Small intestine (tissue), 7 donors: ENCODE measurements at regions not wholly inside any gene's neighbourhood (a gene's known extent, or its start where the extent isn't known, plus 50 kb on each side); places are given as distances from the start of the nearest gene placed in this dataset.

Source experiments
- DNase-seq, 2 donors: peaks; one replicate each; pipeline versions ENCODE4 v3.0.0 to v3.0.0-alpha.2; 2013
- FAIRE-seq: peaks from 2 replicates; lab custom pipeline; 2012; peaks lifted over from hg19 to GRCh38; lab: Jason Lieb, UNC
- H3K27ac ChIP-seq, 3 donors: one replicate each; pipeline ENCODE4 v1.5.1; 2013; ENCODE audit warnings: low read length in 2 of 3, mild to moderate bottlenecking in 2 of 3, control low read depth in 1 of 3, inconsistent platforms in 1 of 3, low read depth in 1 of 3, moderate library complexity in 1 of 3
- H3K27me3 ChIP-seq, 3 donors: one replicate each; pipeline ENCODE4 v1.6.1; 2013; ENCODE audit warnings: low read length in 3 of 3, inconsistent platforms in 1 of 3; ENCODE audit not compliant: control insufficient read depth in 3 of 3, insufficient read depth in 3 of 3
- H3K36me3 ChIP-seq, 3 donors: one replicate each; pipeline ENCODE4 v1.6.1; 2013; ENCODE audit warnings: low read length in 3 of 3, inconsistent platforms in 1 of 3, low read depth in 1 of 3, mild to moderate bottlenecking in 1 of 3, moderate library complexity in 1 of 3; ENCODE audit not compliant: control insufficient read depth in 3 of 3, insufficient read depth in 2 of 3
- H3K4me1 ChIP-seq, 3 donors: one replicate each; pipeline ENCODE4 v1.6.1; 2013; ENCODE audit warnings: low read length in 2 of 3, inconsistent platforms in 1 of 3, low read depth in 1 of 3, mild to moderate bottlenecking in 1 of 3, moderate library complexity in 1 of 3; ENCODE audit not compliant: control insufficient read depth in 3 of 3, insufficient read depth in 2 of 3
- H3K4me3 ChIP-seq, 3 donors: one replicate each; pipeline ENCODE4 v1.5.1; 2013; ENCODE audit warnings: low read length in 3 of 3, control low read depth in 1 of 3, inconsistent platforms in 1 of 3, low read depth in 1 of 3, mild to moderate bottlenecking in 1 of 3, moderate library complexity in 1 of 3
- H3K9me3 ChIP-seq, 2 donors: one replicate each; pipeline ENCODE4 v1.6.1; 2013; ENCODE audit warnings: low read depth in 1 of 2, low read length in 1 of 2; ENCODE audit not compliant: control insufficient read depth in 2 of 2, insufficient read depth in 1 of 2
- WGBS, 3 donors: extraction: QIAGEN DNeasy Blood & Tissue Kit; methylation state at CpG; one replicate each; pipeline ENCODE4 v1.1.7; 2013; 5-methylcytosine and 5-hydroxymethylcytosine counted together
- donor health status: healthy with polysubstance abuse.
- donor health status: control.
- donor health status: control.
- donor health status: Bipolar disorder and iron deficiency.
- donor health status: healthy.

GRCh38 chr4:20362148-20362547 lies 110.4 kb downstream of the SLIT2 start:
- Histone ChIP-seq H3K4me1 (no peaks in the 10 kb centered on the region), H3K27ac (no peak overlapping the region), H3K9me3 (no peaks in the 10 kb centered on the region), H3K36me3 (no peaks in the 10 kb centered on the region), H3K27me3 (no peaks in the 10 kb centered on the region), H3K4me3 (no peak overlapping the region)
- WGBS, 3 donors, result 93 to 97% (median 97%) methylated on average over 3 of the region's 3 CpGs
- DNase-seq, result no peak
- FAIRE-seq, result no peak

- no peak for FAIRE-seq
These were observed 113.3 kb downstream of the SLIT2 start for GRCh38 chr4:20364969-20365368.

GRCh38 chr4:20367446-20367845 lies 115.7 kb downstream of the SLIT2 start:
- no peaks in the 10 kb centered on the region for H3K27me3 ChIP-seq
- no peaks in the 10 kb centered on the region for H3K9me3 ChIP-seq
- no peak overlapping the region for H3K27ac ChIP-seq
- no peaks in the 10 kb centered on the region for H3K4me1 ChIP-seq
- WGBS, 3 donors, result 39 to 71% (median 48%) methylated on average over 1 of the region's 1 CpG
- H3K4me3 ChIP-seq, result no peak overlapping the region
- no peaks in the 10 kb centered on the region for H3K36me3 ChIP-seq
- FAIRE-seq (no peak), DNase-seq (no peak)

More at GRCh38 chr4:20364969-20365368, 113.3 kb downstream of the SLIT2 start:
- no peaks in the 10 kb centered on the region for H3K27me3 ChIP-seq
- no peak overlapping the region for H3K27ac ChIP-seq
- no peak for DNase-seq
- H3K9me3 ChIP-seq, result no peaks in the 10 kb centered on the region
- H3K4me3 ChIP-seq, result no peak overlapping the region
- no peaks in the 10 kb centered on the region for H3K4me1 ChIP-seq
- 81 to 89% (median 87%) methylated on average over 4 of the region's 4 CpGs for WGBS, 3 donors
- no peaks in the 10 kb centered on the region for H3K36me3 ChIP-seq

GRCh38 chr4:20368926-20369325 lies 117.2 kb downstream of the SLIT2 start:
- FAIRE-seq, result no peak
- no peak overlapping the region for H3K4me3 ChIP-seq
- no peak for DNase-seq
- no peaks in the 10 kb centered on the region for H3K4me1 ChIP-seq
- 63 to 86% (median 68%) methylated on average over 1 of the region's 1 CpG for WGBS, 3 donors
- H3K36me3 ChIP-seq, result no peaks in the 10 kb centered on the region
- H3K27ac ChIP-seq, result no peak overlapping the region
- no peaks in the 10 kb centered on the region for H3K9me3 ChIP-seq
- H3K27me3 ChIP-seq, result no peaks in the 10 kb centered on the region

GRCh38 chr4:20370274-20370673 lies 118.6 kb downstream of the SLIT2 start:
- Histone ChIP-seq H3K27ac (no peak overlapping the region), H3K27me3 (no peaks in the 10 kb centered on the region), H3K36me3 (no peaks in the 10 kb centered on the region), H3K9me3 (no peaks in the 10 kb centered on the region), H3K4me3 (no peak overlapping the region), H3K4me1 (no peaks in the 10 kb centered on the region)
- WGBS, 3 donors, result 75 to 90% (median 86%) methylated on average over 2 of the region's 2 CpGs
- FAIRE-seq (no peak), DNase-seq (no peak)

- H3K9me3 ChIP-seq, result no peaks in the 10 kb centered on the region
- H3K27me3 ChIP-seq, result no peaks in the 10 kb centered on the region
- WGBS, 3 donors, result 42 to 67% (median 44%) methylated on average over 2 of the region's 2 CpGs
- DNase-seq (no peak), FAIRE-seq (no peak)
- H3K36me3 ChIP-seq, result no peaks in the 10 kb centered on the region
- no peak overlapping the region for H3K4me3 ChIP-seq
- no peak overlapping the region for H3K27ac ChIP-seq
- H3K4me1 ChIP-seq, result no peaks in the 10 kb centered on the region
These were observed 124.4 kb downstream of the SLIT2 start for GRCh38 chr4:20376070-20376469.

- FAIRE-seq (no peak), DNase-seq (no peak)
- no peaks in the 10 kb centered on the region for H3K36me3 ChIP-seq
- H3K9me3 ChIP-seq, result no peaks in the 10 kb centered on the region
- H3K27me3 ChIP-seq, result no peaks in the 10 kb centered on the region
- no peak overlapping the region for H3K27ac ChIP-seq
- H3K4me3 ChIP-seq, result no peak overlapping the region
- WGBS, 3 donors, result 69 to 77% (median 72%) methylated on average over 1 of the region's 1 CpG
- no peaks in the 10 kb centered on the region for H3K4me1 ChIP-seq
These were observed 126.5 kb downstream of the SLIT2 start for GRCh38 chr4:20378181-20378580.

GRCh38 chr4:20381005-20381404 lies 129.3 kb downstream of the SLIT2 start:
- WGBS, 3 donors, result 88 to 94% (median 92%) methylated on average over 9 of the region's 9 CpGs
- DNase-seq (no peak), FAIRE-seq (no peak)
- Histone ChIP-seq H3K27ac (no peak overlapping the region), H3K27me3 (no peaks in the 10 kb centered on the region), H3K4me1 (no peaks in the 10 kb centered on the region), H3K9me3 (no peaks in the 10 kb centered on the region), H3K36me3 (no peaks in the 10 kb centered on the region), H3K4me3 (no peak overlapping the region)

- DNase-seq, result no peak
- FAIRE-seq, result no peak
- H3K27me3 ChIP-seq, result no peaks in the 10 kb centered on the region
These were observed 131.6 kb downstream of the SLIT2 start for GRCh38 chr4:20383283-20383682.

More at GRCh38 chr4:20383283-20383682, 131.6 kb downstream of the SLIT2 start:
- Histone ChIP-seq H3K36me3 (no peaks in the 10 kb centered on the region), H3K4me3 (no peak overlapping the region), H3K9me3 (no peaks in the 10 kb centered on the region), H3K4me1 (no peaks in the 10 kb centered on the region), H3K27ac (no peak overlapping the region)
